Stimulated activated CD4-positive, alpha-beta T cell treated with anti-CD3 and anti-CD28 coated beads, Interleukin-1b, Interleukin-23, amount 100 ng/mL, for 48 hours (primary cell): ENCODE measurements at regions not wholly inside any gene's neighbourhood (a gene's known extent, or its start where the extent isn't known, plus 50 kb on each side); places are given as distances from the start of the nearest gene placed in this dataset.
"Not testable (repeated sequence)": the region's sequence is repeated elsewhere in the genome, so short reads cannot be mapped to it uniquely, and the experiment has no call there.

ENCODE experiments used
- DNase-seq: peaks from one replicate; pipeline ENCODE4 v3.0.0-alpha.2; 2020

- no peak for DNase-seq
Observed at GRCh38 chr5:174828804-174829510, 104.6 kb downstream of the MSX2 start.

GRCh38 chr5:174827558-174827957 is 103.2 kb downstream of the MSX2 start:
- DNase-seq, result no peak

- DNase-seq, result no peak
Observed at GRCh38 chr5:174825587-174825986, 101.2 kb downstream of the MSX2 start.

- no peak for DNase-seq
Observed at GRCh38 chr5:174818430-174818829, 94.0 kb downstream of the MSX2 start.

GRCh38 chr5:174817610-174818009 is 93.2 kb downstream of the MSX2 start:
- DNase-seq, result no peak

- DNase-seq, result no peak
Observed at GRCh38 chr5:174816858-174817257, 92.5 kb downstream of the MSX2 start.

GRCh38 chr5:174811438-174811837 is 87.1 kb downstream of the MSX2 start:
- no peak for DNase-seq

- no peak for DNase-seq
Observed at GRCh38 chr5:174810796-174811195, 86.4 kb downstream of the MSX2 start.

- no peak for DNase-seq
Observed at GRCh38 chr5:174807471-174807870, 83.1 kb downstream of the MSX2 start.

GRCh38 chr5:174806729-174807128 is 82.3 kb downstream of the MSX2 start:
- no peak for DNase-seq

- no peak for DNase-seq
Observed at GRCh38 chr5:174801798-174802197, 77.4 kb downstream of the MSX2 start.

GRCh38 chr5:174800435-174800834 is 76.1 kb downstream of the MSX2 start:
- DNase-seq, result no peak

GRCh38 chr5:174799121-174799520 is 74.7 kb downstream of the MSX2 start:
- no peak for DNase-seq

- DNase-seq, result no peak
Observed at GRCh38 chr5:174798551-174798951, 74.2 kb downstream of the MSX2 start.

- no peak for DNase-seq
Observed at GRCh38 chr5:174796711-174797192, 72.4 kb downstream of the MSX2 start.

GRCh38 chr5:174794931-174795672 is 70.7 kb downstream of the MSX2 start:
- DNase-seq, result no peak

GRCh38 chr5:174793684-174794328 is 69.4 kb downstream of the MSX2 start:
- DNase-seq, result peak; percentile 48

- no peak for DNase-seq
Observed at GRCh38 chr5:174793076-174793475, 68.7 kb downstream of the MSX2 start.

GRCh38 chr5:174792265-174792664 is 67.9 kb downstream of the MSX2 start:
- DNase-seq, result not testable (repeated sequence)

GRCh38 chr5:174790906-174791305 is 66.5 kb downstream of the MSX2 start:
- DNase-seq, result no peak

- no peak for DNase-seq
Observed at GRCh38 chr5:174789596-174789995, 65.2 kb downstream of the MSX2 start.

GRCh38 chr5:174785120-174785680 is 60.8 kb downstream of the MSX2 start:
- DNase-seq, result no peak
